ENCODE measurements at regions not wholly inside any gene's neighbourhood (a gene's known extent, or its start where the extent isn't known, plus 50 kb on each side); places are given as distances from the start of the nearest gene placed in this dataset.

GRCh38 chr2:116749994-116750393, 1064.5 kb upstream of the DDX18 start:
- no peak for TF ChIP-seq EP300 (IDR thresholded peaks at IDR 0.05)
- TF ChIP-seq, protein P1, sequence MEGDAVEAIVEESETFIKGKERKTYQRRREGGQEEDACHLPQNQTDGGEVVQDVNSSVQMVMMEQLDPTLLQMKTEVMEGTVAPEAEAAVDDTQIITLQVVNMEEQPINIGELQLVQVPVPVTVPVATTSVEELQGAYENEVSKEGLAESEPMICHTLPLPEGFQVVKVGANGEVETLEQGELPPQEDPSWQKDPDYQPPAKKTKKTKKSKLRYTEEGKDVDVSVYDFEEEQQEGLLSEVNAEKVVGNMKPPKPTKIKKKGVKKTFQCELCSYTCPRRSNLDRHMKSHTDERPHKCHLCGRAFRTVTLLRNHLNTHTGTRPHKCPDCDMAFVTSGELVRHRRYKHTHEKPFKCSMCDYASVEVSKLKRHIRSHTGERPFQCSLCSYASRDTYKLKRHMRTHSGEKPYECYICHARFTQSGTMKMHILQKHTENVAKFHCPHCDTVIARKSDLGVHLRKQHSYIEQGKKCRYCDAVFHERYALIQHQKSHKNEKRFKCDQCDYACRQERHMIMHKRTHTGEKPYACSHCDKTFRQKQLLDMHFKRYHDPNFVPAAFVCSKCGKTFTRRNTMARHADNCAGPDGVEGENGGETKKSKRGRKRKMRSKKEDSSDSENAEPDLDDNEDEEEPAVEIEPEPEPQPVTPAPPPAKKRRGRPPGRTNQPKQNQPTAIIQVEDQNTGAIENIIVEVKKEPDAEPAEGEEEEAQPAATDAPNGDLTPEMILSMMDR (IDR thresholded peaks at IDR 0.05), result no peak

All from gastroesophageal sphincter (tissue), 3 donors.